Fibroblast of lung (primary cell): ENCODE measurements at regions not wholly inside any gene's neighbourhood (a gene's known extent, or its start where the extent isn't known, plus 50 kb on each side); places are given as distances from the start of the nearest gene placed in this dataset.

Experiments
- DNase-seq, 2 donors: peaks; one replicate each; pipeline versions ENCODE4 v3.0.0 to v3.0.0-alpha.2; 2010; ENCODE audit warnings: low read depth in 2 of 2
- H2AFZ ChIP-seq: 2 replicates; pipeline ENCODE4 v1.5.1; 2012; ENCODE audit warnings: low read length, control low read depth, inconsistent platforms
- H3K27ac ChIP-seq: 2 replicates; pipeline ENCODE4 v1.5.1; 2011; ENCODE audit warnings: low read length, control low read depth; ENCODE audit not compliant: insufficient read depth
- H3K27me3 ChIP-seq: 2 replicates; pipeline ENCODE4 v1.5.1; 2011; ENCODE audit warnings: mild to moderate bottlenecking, low read length; ENCODE audit not compliant: control insufficient read depth, insufficient read depth
- H3K36me3 ChIP-seq: 2 replicates; pipeline ENCODE4 v1.5.1; 2011; ENCODE audit warnings: low read length; ENCODE audit not compliant: control insufficient read depth, insufficient read depth
- H3K4me1 ChIP-seq: 2 replicates; pipeline ENCODE4 v1.5.1; 2011; ENCODE audit warnings: low read length; ENCODE audit not compliant: control insufficient read depth, insufficient read depth; ENCODE audit errors: extremely low read depth
- H3K4me2 ChIP-seq: 2 replicates; pipeline ENCODE4 v1.5.1; 2011; ENCODE audit warnings: low read length, control low read depth; ENCODE audit not compliant: insufficient read depth; ENCODE audit errors: extremely low read depth
- H3K4me3 ChIP-seq, 4 experiments: fragments of 200-600 bp in 1 of 4; sonication (generic) in 1 of 4; replicated peaks in 1 of 4; 2 replicates each; pipeline ENCODE4 v1.5.1; 2011 to 2016; ENCODE audit warnings: low read length in 4 of 4, low read depth in 3 of 4, mild to moderate bottlenecking in 3 of 4, control low read depth in 2 of 4, inconsistent platforms in 1 of 4, mixed read lengths in 1 of 4; ENCODE audit not compliant: insufficient read depth in 1 of 4; ENCODE audit errors: control extremely low read depth in 1 of 4
- H3K79me2 ChIP-seq: 2 replicates; pipeline ENCODE4 v1.5.1; 2012; ENCODE audit warnings: mild to moderate bottlenecking, low read length, inconsistent platforms; ENCODE audit not compliant: control insufficient read depth, insufficient read depth
- H3K9ac ChIP-seq: 2 replicates; pipeline ENCODE4 v1.5.1; 2011; ENCODE audit warnings: mild to moderate bottlenecking, low read length, control low read depth; ENCODE audit not compliant: insufficient read depth
- H3K9me3 ChIP-seq: 2 replicates; pipeline ENCODE4 v1.5.1; 2012; ENCODE audit warnings: low read depth, low read length; ENCODE audit not compliant: control insufficient read depth, insufficient read depth
- H4K20me1 ChIP-seq: 2 replicates; pipeline ENCODE4 v1.5.1; 2011; ENCODE audit warnings: low read length; ENCODE audit not compliant: control insufficient read depth, insufficient read depth; ENCODE audit errors: extremely low read depth
- EZH2 ChIP-seq: IDR thresholded peaks from 2 replicates; pipeline ENCODE4 v1.5.1; 2012; ENCODE audit warnings: low read length, control low read depth, mild to moderate bottlenecking; ENCODE audit errors: missing control alignments
- TF ChIP-seq, protein P1 (sequence below), 2 donors: IDR thresholded peaks in 1 of 2; conservative IDR thresholded peaks in 1 of 2; 1 replicate in 1 of 2; 2 replicates in 1 of 2; pipeline ENCODE4 v1.5.1; 2011 to 2012; ENCODE audit warnings: low read length in 2 of 2, control low read depth in 1 of 2, inconsistent platforms in 1 of 2, low read depth in 1 of 2, mild to moderate bottlenecking in 1 of 2

- no peaks in the 10 kb centered on the region for H4K20me1 ChIP-seq
- H2AFZ ChIP-seq: no peak overlapping the region
- H3K9me3 ChIP-seq: no peaks in the 10 kb centered on the region
- TF ChIP-seq, protein P1, sequence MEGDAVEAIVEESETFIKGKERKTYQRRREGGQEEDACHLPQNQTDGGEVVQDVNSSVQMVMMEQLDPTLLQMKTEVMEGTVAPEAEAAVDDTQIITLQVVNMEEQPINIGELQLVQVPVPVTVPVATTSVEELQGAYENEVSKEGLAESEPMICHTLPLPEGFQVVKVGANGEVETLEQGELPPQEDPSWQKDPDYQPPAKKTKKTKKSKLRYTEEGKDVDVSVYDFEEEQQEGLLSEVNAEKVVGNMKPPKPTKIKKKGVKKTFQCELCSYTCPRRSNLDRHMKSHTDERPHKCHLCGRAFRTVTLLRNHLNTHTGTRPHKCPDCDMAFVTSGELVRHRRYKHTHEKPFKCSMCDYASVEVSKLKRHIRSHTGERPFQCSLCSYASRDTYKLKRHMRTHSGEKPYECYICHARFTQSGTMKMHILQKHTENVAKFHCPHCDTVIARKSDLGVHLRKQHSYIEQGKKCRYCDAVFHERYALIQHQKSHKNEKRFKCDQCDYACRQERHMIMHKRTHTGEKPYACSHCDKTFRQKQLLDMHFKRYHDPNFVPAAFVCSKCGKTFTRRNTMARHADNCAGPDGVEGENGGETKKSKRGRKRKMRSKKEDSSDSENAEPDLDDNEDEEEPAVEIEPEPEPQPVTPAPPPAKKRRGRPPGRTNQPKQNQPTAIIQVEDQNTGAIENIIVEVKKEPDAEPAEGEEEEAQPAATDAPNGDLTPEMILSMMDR (conservative IDR thresholded peaks at IDR 0.05 in 1 of 2, IDR thresholded peaks at IDR 0.05 in 1 of 2; ENCODE audit: low read depth in 1 of 2, low read length in 2 of 2): no peak
- TF ChIP-seq EZH2: no peak
- DNase-seq: no peak
- H3K9ac ChIP-seq: no peak overlapping the region
- no peaks in the 10 kb centered on the region for H3K27me3 ChIP-seq
- no peaks in the 10 kb centered on the region for H3K79me2 ChIP-seq
- H3K4me1 ChIP-seq: no peaks in the 10 kb centered on the region
- no peaks in the 10 kb centered on the region for H3K36me3 ChIP-seq
- no peak overlapping the region for H3K4me2 ChIP-seq
- H3K4me3 ChIP-seq: no peak overlapping the region
- no peak overlapping the region for H3K27ac ChIP-seq
Observed at GRCh38 chr13:106683918-106684317, 116.0 kb upstream of the ARGLU1 start.

DNA sequence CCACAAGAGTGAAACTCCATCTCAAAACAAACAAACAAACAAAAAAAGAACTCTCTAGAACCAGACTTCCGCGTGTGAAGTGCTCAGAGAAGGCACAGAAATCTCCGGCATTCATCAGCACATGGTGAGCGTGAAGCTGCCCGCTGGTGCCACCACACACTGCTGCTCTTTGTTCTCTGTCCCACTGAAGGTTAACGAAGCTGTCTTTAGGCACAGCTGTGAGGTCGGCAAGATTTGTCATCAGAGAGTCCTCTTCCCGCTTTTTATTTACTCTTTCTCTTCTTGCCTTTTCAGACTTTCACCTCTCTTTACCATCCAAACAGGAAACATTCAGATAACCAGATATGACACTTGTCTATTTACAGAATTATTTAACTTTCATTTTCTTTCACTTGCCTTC is 115.2 kb upstream of the ARGLU1 start:
- no peaks in the 10 kb centered on the region for H3K27me3 ChIP-seq
- no peak for DNase-seq
- H3K27ac ChIP-seq: no peak overlapping the region
- H3K4me2 ChIP-seq: no peak overlapping the region
- no peak overlapping the region for H3K4me3 ChIP-seq
- H3K4me1 ChIP-seq: no peaks in the 10 kb centered on the region
- no peaks in the 10 kb centered on the region for H3K36me3 ChIP-seq
- no peak for TF ChIP-seq EZH2
- TF ChIP-seq, protein P1 (conservative IDR thresholded peaks at IDR 0.05 in 1 of 2, IDR thresholded peaks at IDR 0.05 in 1 of 2; ENCODE audit: low read depth in 1 of 2, low read length in 2 of 2): no peak
- no peaks in the 10 kb centered on the region for H4K20me1 ChIP-seq
- H3K9me3 ChIP-seq: no peaks in the 10 kb centered on the region
- H3K79me2 ChIP-seq: no peaks in the 10 kb centered on the region
- no peak overlapping the region for H2AFZ ChIP-seq
- H3K9ac ChIP-seq: no peak overlapping the region

DNA sequence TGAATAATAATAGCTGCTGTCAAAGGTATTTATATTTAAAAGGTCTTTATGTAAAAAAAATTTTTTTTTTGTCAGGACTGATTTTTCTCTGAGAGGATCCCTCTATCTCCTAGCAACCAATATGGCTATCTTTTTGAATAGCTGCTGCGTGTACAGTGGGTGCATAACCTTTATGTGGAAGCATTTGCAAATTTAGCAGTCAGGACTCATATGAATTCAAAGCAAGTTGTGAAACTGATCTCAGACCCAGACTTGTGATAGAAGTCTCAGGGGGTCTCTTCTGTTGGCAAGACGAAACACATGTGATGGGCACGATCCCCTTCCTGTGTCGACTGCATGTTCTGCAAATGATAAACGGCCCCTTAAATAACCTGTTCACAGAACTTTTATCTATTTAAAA is 114.1 kb upstream of the ARGLU1 start:
- no peaks in the 10 kb centered on the region for H3K79me2 ChIP-seq
- H2AFZ ChIP-seq: no peak overlapping the region
- H3K4me1 ChIP-seq: no peaks in the 10 kb centered on the region
- H3K4me2 ChIP-seq: no peak overlapping the region
- no peaks in the 10 kb centered on the region for H3K27me3 ChIP-seq
- TF ChIP-seq, protein P1 (conservative IDR thresholded peaks at IDR 0.05 in 1 of 2, IDR thresholded peaks at IDR 0.05 in 1 of 2; ENCODE audit: low read depth in 1 of 2, low read length in 2 of 2): no peak
- TF ChIP-seq EZH2: no peak
- DNase-seq: no peak
- H3K9me3 ChIP-seq: no peaks in the 10 kb centered on the region
- H4K20me1 ChIP-seq: no peaks in the 10 kb centered on the region
- no peaks in the 10 kb centered on the region for H3K36me3 ChIP-seq
- no peak overlapping the region for H3K9ac ChIP-seq
- H3K27ac ChIP-seq: no peak overlapping the region
- H3K4me3 ChIP-seq: no peak overlapping the region
